ENCODE measurements at regions not wholly inside any gene's neighbourhood (a gene's known extent, or its start where the extent isn't known, plus 50 kb on each side); places are given as distances from the start of the nearest gene placed in this dataset.

GRCh38 chr7:53768186-53768585 lies 732.8 kb downstream of the POM121L12 start:
- no peak overlapping the region for H3K4me3 ChIP-seq
- peaks cover 0 to 29% (median 8%) of the 10 kb centered on the region in 4 donors for H3K9me3 ChIP-seq
- no peak for DNase-seq
- no peak overlapping the region for H3K27ac ChIP-seq
- no peaks in the 10 kb centered on the region for H3K36me3 ChIP-seq
- intact Hi-C loops (cut with DNase I; ENCODE audit: low total_unique reads): no loop called here
- TF ChIP-seq POLR2AphosphoS5 (IDR thresholded peaks at IDR 0.05) (no peak), POLR2A (IDR thresholded peaks at IDR 0.05) (no peak), EP300 (IDR thresholded peaks at IDR 0.05) (no peak), CTCF (IDR thresholded peaks at IDR 0.05) (no peak)
- H3K4me1 ChIP-seq: no peaks in the 10 kb centered on the region
- H3K27me3 ChIP-seq: no peaks in the 10 kb centered on the region

DNA sequence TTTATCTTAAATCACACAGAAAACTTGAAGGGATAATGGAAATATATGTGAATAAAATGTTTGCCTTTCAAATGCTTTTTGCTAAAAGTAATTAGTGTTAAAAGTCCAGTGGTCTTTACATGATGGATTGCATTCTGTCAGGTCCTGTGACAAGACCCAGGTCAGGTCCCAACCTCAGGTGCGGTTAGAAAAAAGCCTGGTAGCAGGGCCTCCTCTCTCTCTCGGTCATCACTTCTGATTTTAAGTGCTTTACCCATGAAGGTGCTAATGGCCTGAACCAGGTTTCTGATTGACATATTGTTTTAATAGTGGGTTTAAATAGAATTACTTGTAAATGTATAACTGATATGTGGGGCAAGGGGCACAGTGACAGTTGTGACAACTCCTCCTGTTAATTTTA lies 736.3 kb downstream of the POM121L12 start:
- 33 to 58% (median 44%) methylated on average over 2 of the region's 2 CpGs for WGBS, 5 donors
- Histone ChIP-seq H3K4me1 (no peaks in the 10 kb centered on the region), H3K27ac (no peak overlapping the region), H3K4me3 (no peak overlapping the region), H3K9me3 (peaks cover 0 to 5% (median 0%) of the 10 kb centered on the region in 4 donors), H3K36me3 (no peaks in the 10 kb centered on the region), H3K27me3 (no peaks in the 10 kb centered on the region)
- intact Hi-C loops (cut with DNase I; ENCODE audit: low total_unique reads): no loop called here
- DNase-seq: no peak
- no peak for TF ChIP-seq POLR2A (IDR thresholded peaks at IDR 0.05)
- TF ChIP-seq CTCF (IDR thresholded peaks at IDR 0.05): no peak
- no peak for TF ChIP-seq EP300 (IDR thresholded peaks at IDR 0.05)
- no peak for TF ChIP-seq POLR2AphosphoS5 (IDR thresholded peaks at IDR 0.05)

- Histone ChIP-seq H3K36me3 (no peaks in the 10 kb centered on the region), H3K27me3 (no peaks in the 10 kb centered on the region), H3K4me3 (no peak overlapping the region), H3K4me1 (no peaks in the 10 kb centered on the region), H3K9me3 (peaks cover 0 to 5% (median 0%) of the 10 kb centered on the region in 4 donors), H3K27ac (no peak overlapping the region)
- TF ChIP-seq CTCF (IDR thresholded peaks at IDR 0.05) (no peak), POLR2A (IDR thresholded peaks at IDR 0.05) (no peak), EP300 (IDR thresholded peaks at IDR 0.05) (no peak), POLR2AphosphoS5 (IDR thresholded peaks at IDR 0.05) (no peak)
- intact Hi-C loops (cut with DNase I; ENCODE audit: low total_unique reads): no loop called here
- WGBS, 5 donors: 13 to 36% (median 19%) methylated on average over 1 of the region's 1 CpG
- DNase-seq: peak in 1 of 2 donors; percentile 3
These were observed 740.9 kb downstream of the POM121L12 start for GRCh38 chr7:53776323-53776722.

DNA sequence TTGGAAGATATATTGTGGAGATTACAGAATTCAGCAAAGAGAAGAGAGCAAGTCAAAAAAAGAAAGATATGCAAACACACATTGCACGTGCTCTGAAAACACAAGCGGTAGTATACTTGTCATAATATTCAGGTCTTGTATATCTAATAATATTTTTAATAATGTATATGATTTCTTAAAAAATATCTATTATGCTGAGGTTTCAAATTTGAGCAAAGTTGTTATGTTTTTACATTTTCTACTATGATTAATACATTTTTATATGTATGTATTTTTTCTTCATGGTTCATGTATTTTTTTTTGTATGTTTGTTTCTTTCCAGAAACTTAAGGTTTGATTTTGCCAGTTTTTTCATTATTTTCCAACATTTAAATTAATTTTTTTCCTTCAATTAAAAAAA lies 752.4 kb upstream of the VSTM2A start:
- intact Hi-C loops (cut with DNase I; ENCODE audit: low total_unique reads): no loop called here
- WGBS, 5 donors: 83 to 93% (median 88%) methylated on average over 2 of the region's 2 CpGs
- no peak overlapping the region for H3K27ac ChIP-seq

More for the DNA sequence above, 752.4 kb upstream of the VSTM2A start:
- no peaks in the 10 kb centered on the region for H3K4me1 ChIP-seq
- no peaks in the 10 kb centered on the region for H3K36me3 ChIP-seq
- H3K4me3 ChIP-seq: no peak overlapping the region
- H3K9me3 ChIP-seq: peaks cover 0 to 17% (median 13%) of the 10 kb centered on the region in 4 donors
- H3K27me3 ChIP-seq: no peaks in the 10 kb centered on the region
- TF ChIP-seq POLR2A (IDR thresholded peaks at IDR 0.05) (no peak), POLR2AphosphoS5 (IDR thresholded peaks at IDR 0.05) (no peak), EP300 (IDR thresholded peaks at IDR 0.05) (no peak), CTCF (IDR thresholded peaks at IDR 0.05) (no peak)
- DNase-seq: no peak
